ENCODE measurements at regions not wholly inside any gene's neighbourhood (a gene's known extent, or its start where the extent isn't known, plus 50 kb on each side); places are given as distances from the start of the nearest gene placed in this dataset.
"Not testable (repeated sequence)": the region's sequence is repeated elsewhere in the genome, so short reads cannot be mapped to it uniquely, and the experiment has no call there.

GRCh38 chr13:79933389-79933788 is 407.5 kb downstream of the SPRY2 start:
- Histone ChIP-seq H3K4me1 (ENCODE audit: control insufficient read depth, insufficient read depth, low read length) (no peaks in the 10 kb centered on the region), H3K27me3 (ENCODE audit: control insufficient read depth, insufficient read depth, low read length) (no peaks in the 10 kb centered on the region), H3K9me3 (ENCODE audit: control insufficient read depth, insufficient read depth, low read length) (no peaks in the 10 kb centered on the region), H3K36me3 (ENCODE audit: control insufficient read depth, insufficient read depth, low read length) (no peaks in the 10 kb centered on the region), H3K4me3 (ENCODE audit: low read length) (no peak overlapping the region), H3K27ac (ENCODE audit: low read length) (no peak overlapping the region)
- WGBS (ENCODE audit: insufficient coverage, insufficient read length) = no CpG with 5 or more reads among the region's 2 CpGs
- no peak for DNase-seq (ENCODE audit: low read depth, low spot score)

- Histone ChIP-seq H3K27me3 (ENCODE audit: control insufficient read depth, insufficient read depth, low read length) (no peaks in the 10 kb centered on the region), H3K4me1 (ENCODE audit: control insufficient read depth, insufficient read depth, low read length) (no peaks in the 10 kb centered on the region), H3K4me3 (ENCODE audit: low read length) (no peak overlapping the region), H3K36me3 (ENCODE audit: control insufficient read depth, insufficient read depth, low read length) (no peaks in the 10 kb centered on the region), H3K27ac (ENCODE audit: low read length) (no peak overlapping the region), H3K9me3 (ENCODE audit: control insufficient read depth, insufficient read depth, low read length) (no peaks in the 10 kb centered on the region)
- no CpG with 5 or more reads among the region's 2 CpGs for WGBS (ENCODE audit: insufficient coverage, insufficient read length)
- no peak for DNase-seq (ENCODE audit: low read depth, low spot score)
These were observed 408.4 kb downstream of the SPRY2 start for GRCh38 chr13:79932556-79932955.

- not testable (repeated sequence) for H3K4me1 ChIP-seq (ENCODE audit: control insufficient read depth, insufficient read depth, low read length); H3K36me3 ChIP-seq (ENCODE audit: control insufficient read depth, insufficient read depth, low read length); H3K27ac ChIP-seq (ENCODE audit: low read length); H3K9me3 ChIP-seq (ENCODE audit: control insufficient read depth, insufficient read depth, low read length); H3K4me3 ChIP-seq (ENCODE audit: low read length); DNase-seq (ENCODE audit: low read depth, low spot score); H3K27me3 ChIP-seq (ENCODE audit: control insufficient read depth, insufficient read depth, low read length)
- no CpG with 5 or more reads among the region's 1 CpG for WGBS (ENCODE audit: insufficient coverage, insufficient read length)
These were observed 416.9 kb downstream of the SPRY2 start for GRCh38 chr13:79923973-79924556.

- Histone ChIP-seq H3K36me3 (ENCODE audit: control insufficient read depth, insufficient read depth, low read length) (no peaks in the 10 kb centered on the region), H3K4me3 (ENCODE audit: low read length) (no peak overlapping the region), H3K27ac (ENCODE audit: low read length) (no peak overlapping the region), H3K9me3 (ENCODE audit: control insufficient read depth, insufficient read depth, low read length) (no peaks in the 10 kb centered on the region), H3K27me3 (ENCODE audit: control insufficient read depth, insufficient read depth, low read length) (no peaks in the 10 kb centered on the region), H3K4me1 (ENCODE audit: control insufficient read depth, insufficient read depth, low read length) (no peaks in the 10 kb centered on the region)
- DNase-seq (ENCODE audit: low read depth, low spot score) = no peak
- no CpG with 5 or more reads among the region's 2 CpGs for WGBS (ENCODE audit: insufficient coverage, insufficient read length)
These were observed 421.8 kb downstream of the SPRY2 start for GRCh38 chr13:79919091-79919490.

- Histone ChIP-seq H3K9me3 (ENCODE audit: control insufficient read depth, insufficient read depth, low read length) (no peaks in the 10 kb centered on the region), H3K4me3 (ENCODE audit: low read length) (no peak overlapping the region), H3K27ac (ENCODE audit: low read length) (no peak overlapping the region), H3K27me3 (ENCODE audit: control insufficient read depth, insufficient read depth, low read length) (no peaks in the 10 kb centered on the region), H3K4me1 (ENCODE audit: control insufficient read depth, insufficient read depth, low read length) (no peaks in the 10 kb centered on the region), H3K36me3 (ENCODE audit: control insufficient read depth, insufficient read depth, low read length) (no peaks in the 10 kb centered on the region)
- DNase-seq (ENCODE audit: low read depth, low spot score) = no peak
- no CpG with 5 or more reads among the region's 3 CpGs for WGBS (ENCODE audit: insufficient coverage, insufficient read length)
These were observed 422.3 kb downstream of the SPRY2 start for GRCh38 chr13:79918620-79919019.

- WGBS (ENCODE audit: insufficient coverage, insufficient read length) = no CpG with 5 or more reads among the region's 3 CpGs
- no peak for DNase-seq (ENCODE audit: low read depth, low spot score)
- H3K4me3 ChIP-seq (ENCODE audit: low read length) = no peak overlapping the region
These were observed 423.3 kb downstream of the SPRY2 start for GRCh38 chr13:79917628-79918027.

GRCh38 chr13:79915114-79915811 is 425.7 kb downstream of the SPRY2 start:
- no peaks in the 10 kb centered on the region for H3K4me1 ChIP-seq (ENCODE audit: control insufficient read depth, insufficient read depth, low read length)
- whole genome bisulfite sequencing (ENCODE audit: insufficient coverage, insufficient read length) = no CpG with 5 or more reads among the region's 7 CpGs
- no peak overlapping the region for H3K27ac ChIP-seq (ENCODE audit: low read length)
- H3K4me3 ChIP-seq (ENCODE audit: low read length) = no peak overlapping the region
- H3K27me3 ChIP-seq (ENCODE audit: control insufficient read depth, insufficient read depth, low read length) = no peaks in the 10 kb centered on the region
- no peaks in the 10 kb centered on the region for H3K9me3 ChIP-seq (ENCODE audit: control insufficient read depth, insufficient read depth, low read length)
- no peak for DNase-seq (ENCODE audit: low read depth, low spot score)
- no peaks in the 10 kb centered on the region for H3K36me3 ChIP-seq (ENCODE audit: control insufficient read depth, insufficient read depth, low read length)

More at GRCh38 chr13:79917628-79918027, 423.3 kb downstream of the SPRY2 start:
- Histone ChIP-seq H3K27ac (ENCODE audit: low read length) (no peak overlapping the region), H3K4me1 (ENCODE audit: control insufficient read depth, insufficient read depth, low read length) (no peaks in the 10 kb centered on the region), H3K27me3 (ENCODE audit: control insufficient read depth, insufficient read depth, low read length) (no peaks in the 10 kb centered on the region), H3K9me3 (ENCODE audit: control insufficient read depth, insufficient read depth, low read length) (no peaks in the 10 kb centered on the region), H3K36me3 (ENCODE audit: control insufficient read depth, insufficient read depth, low read length) (no peaks in the 10 kb centered on the region)

- H3K27ac ChIP-seq (ENCODE audit: low read length) = no peak overlapping the region
- no peak for DNase-seq (ENCODE audit: low read depth, low spot score)
- H3K4me1 ChIP-seq (ENCODE audit: control insufficient read depth, insufficient read depth, low read length) = no peaks in the 10 kb centered on the region
- no peaks in the 10 kb centered on the region for H3K27me3 ChIP-seq (ENCODE audit: control insufficient read depth, insufficient read depth, low read length)
- no peaks in the 10 kb centered on the region for H3K9me3 ChIP-seq (ENCODE audit: control insufficient read depth, insufficient read depth, low read length)
- H3K36me3 ChIP-seq (ENCODE audit: control insufficient read depth, insufficient read depth, low read length) = no peaks in the 10 kb centered on the region
- WGBS (ENCODE audit: insufficient coverage, insufficient read length) = no CpG with 5 or more reads among the region's 1 CpG
- no peak overlapping the region for H3K4me3 ChIP-seq (ENCODE audit: low read length)
These were observed 427.6 kb downstream of the SPRY2 start for GRCh38 chr13:79913141-79913827.

GRCh38 chr13:79912403-79912802 is 428.5 kb downstream of the SPRY2 start:
- Histone ChIP-seq H3K27me3 (ENCODE audit: control insufficient read depth, insufficient read depth, low read length) (no peaks in the 10 kb centered on the region), H3K4me3 (ENCODE audit: low read length) (no peak overlapping the region), H3K9me3 (ENCODE audit: control insufficient read depth, insufficient read depth, low read length) (no peaks in the 10 kb centered on the region), H3K27ac (ENCODE audit: low read length) (no peak overlapping the region), H3K4me1 (ENCODE audit: control insufficient read depth, insufficient read depth, low read length) (no peaks in the 10 kb centered on the region), H3K36me3 (ENCODE audit: control insufficient read depth, insufficient read depth, low read length) (no peaks in the 10 kb centered on the region)
- WGBS (ENCODE audit: insufficient coverage, insufficient read length) = no CpG with 5 or more reads among the region's 3 CpGs
- DNase-seq (ENCODE audit: low read depth, low spot score) = no peak

GRCh38 chr13:79910875-79911540 is 429.9 kb downstream of the SPRY2 start:
- Histone ChIP-seq H3K4me3 (ENCODE audit: low read length) (no peak overlapping the region), H3K27me3 (ENCODE audit: control insufficient read depth, insufficient read depth, low read length) (no peaks in the 10 kb centered on the region), H3K36me3 (ENCODE audit: control insufficient read depth, insufficient read depth, low read length) (no peaks in the 10 kb centered on the region), H3K27ac (ENCODE audit: low read length) (no peak overlapping the region), H3K4me1 (ENCODE audit: control insufficient read depth, insufficient read depth, low read length) (no peaks in the 10 kb centered on the region), H3K9me3 (ENCODE audit: control insufficient read depth, insufficient read depth, low read length) (no peaks in the 10 kb centered on the region)
- WGBS (ENCODE audit: insufficient coverage, insufficient read length) = no CpG with 5 or more reads among the region's 5 CpGs
- no peak for DNase-seq (ENCODE audit: low read depth, low spot score)
